SK-N-SH (cell line): ENCODE measurements at regions not wholly inside any gene's neighbourhood (a gene's known extent, or its start where the extent isn't known, plus 50 kb on each side); places are given as distances from the start of the nearest gene placed in this dataset.
A peak's percentile ranks its signal among the peaks of the same experiment; 100 is the strongest.

ENCODE experiments used
- CTCF ChIA-PET: fragments of 300-600, 350-600 bp; formaldehyde crosslinking; extraction: SDS; loops from one replicate; lab custom pipeline; 2021; lab: Yijun Ruan, JAX
- POLR2A ChIA-PET: fragments of 350-600 bp; sonication (Branson Sonifier 250); formaldehyde crosslinking; extraction: SDS; loops from one replicate; lab custom pipeline; 2020; ENCODE audit warnings: antibody characterized with exemption, inconsistent platforms; lab: Yijun Ruan, JAX
- DNase-seq: peaks from one replicate; pipeline ENCODE4 v3.0.0; 2012
- H2AFZ ChIP-seq: fragments of 200-600 bp; sonication (generic); 2 replicates; pipeline ENCODE4 v1.8.1; 2016; ENCODE audit warnings: antibody characterized with exemption, mild to moderate bottlenecking, low read depth
- H3F3A ChIP-seq: fragments of 200-600 bp; sonication (generic); replicated peaks from 2 replicates; pipeline ENCODE3; 2016; ENCODE audit warnings: antibody characterized with exemption, mild to moderate bottlenecking; ENCODE audit not compliant: insufficient read depth
- H3K27ac ChIP-seq, 2 experiments: fragments of 200-500 bp in 1 of 2; fragments of 200-600 bp in 1 of 2; sonication (Bioruptor generic) in 1 of 2; sonication (generic), shearing (Covaris generic) in 1 of 2; 2 replicates each; pipeline versions ENCODE4 v1.5.1 to v1.6.1; 2014 to 2016; ENCODE audit warnings: low read depth in 2 of 2, inconsistent platforms in 1 of 2, low read length in 1 of 2, mild to moderate bottlenecking in 1 of 2, mixed read lengths in 1 of 2
- H3K27me3 ChIP-seq: fragments of 200-600 bp; sonication (generic), shearing (Covaris generic); 2 replicates; pipeline ENCODE4 v1.6.1; 2016; ENCODE audit warnings: mixed run types; ENCODE audit not compliant: insufficient read depth
- H3K36me3 ChIP-seq, 2 experiments: fragments of 200-500 bp in 1 of 2; fragments of 200-600 bp in 1 of 2; sonication (Bioruptor generic) in 1 of 2; sonication (generic) in 1 of 2; replicated peaks in 1 of 2; 2 replicates each; pipeline versions ENCODE3 to v1.5.1; 2014 to 2016; ENCODE audit warnings: low read length in 1 of 2, mild to moderate bottlenecking in 1 of 2; ENCODE audit not compliant: insufficient read depth in 2 of 2, control insufficient read depth in 1 of 2
- H3K4me1 ChIP-seq, 2 experiments: fragments of 200-500 bp in 1 of 2; fragments of 200-600 bp in 1 of 2; sonication (Bioruptor generic) in 1 of 2; sonication (generic), shearing (Covaris generic) in 1 of 2; 2 replicates each; pipeline versions ENCODE4 v1.5.1 to v1.6.1; 2014 to 2016; ENCODE audit warnings: low read depth in 1 of 2, low read length in 1 of 2, mixed run types in 1 of 2; ENCODE audit not compliant: insufficient read depth in 2 of 2, control insufficient read depth in 1 of 2
- H3K4me2 ChIP-seq: fragments of 200-600 bp; sonication (generic), shearing (Covaris generic); 2 replicates; pipeline ENCODE4 v1.6.1; 2017; ENCODE audit warnings: mixed run types
- H3K4me3 ChIP-seq, 2 experiments: fragments of 200-500 bp in 1 of 2; fragments of 200-600 bp in 1 of 2; sonication (Bioruptor generic) in 1 of 2; sonication (generic), shearing (Covaris generic) in 1 of 2; 2 replicates each; pipeline versions ENCODE4 v1.5.1 to v1.8.1; 2014 to 2016; ENCODE audit warnings: low read depth in 2 of 2, inconsistent platforms in 1 of 2, low read length in 1 of 2, mild to moderate bottlenecking in 1 of 2, mixed read lengths in 1 of 2, moderate library complexity in 1 of 2
- H3K79me2 ChIP-seq: fragments of 200-600 bp; sonication (generic); 2 replicates; pipeline ENCODE4 v1.8.1; 2017; ENCODE audit warnings: mild to moderate bottlenecking; ENCODE audit not compliant: insufficient read depth
- H3K9ac ChIP-seq: fragments of 200-600 bp; sonication (generic); 2 replicates; pipeline ENCODE4 v1.6.1; 2017; ENCODE audit warnings: mixed run types
- H3K9me2 ChIP-seq: fragments of 200-600 bp; sonication (generic); 2 replicates; pipeline ENCODE4 v1.6.1; 2017; ENCODE audit warnings: mixed run types
- H3K9me3 ChIP-seq: fragments of 200-600 bp; sonication (generic); 2 replicates; pipeline ENCODE4 v1.6.1; 2017; ENCODE audit warnings: mixed run types, mild to moderate bottlenecking, moderate library complexity
- H4K20me1 ChIP-seq: fragments of 200-600 bp; sonication (generic); 2 replicates; pipeline ENCODE4 v1.6.1; 2017; ENCODE audit warnings: mild to moderate bottlenecking, mixed run types; ENCODE audit not compliant: insufficient read depth
- CHD2 ChIP-seq: fragments of 150-350 bp; IDR thresholded peaks from 2 replicates; pipeline ENCODE4 v1.6.1; 2018; ENCODE audit warnings: low read length; ENCODE audit not compliant: partially characterized antibody
- CTCF ChIP-seq: fragments of 200-600 bp; sonication (generic); IDR thresholded peaks from 2 replicates; pipeline ENCODE4 v1.6.1; 2017; ENCODE audit warnings: antibody characterized with exemption, mild to moderate bottlenecking, moderate library complexity
- FOSL2 ChIP-seq: IDR thresholded peaks from 2 replicates; pipeline ENCODE4 v1.4.0; 2012; ENCODE audit warnings: low read depth, mild to moderate bottlenecking, moderate library complexity, borderline replicate concordance
- FOXJ3 ChIP-seq: sonication (generic); formaldehyde crosslinking; IDR thresholded peaks from 2 replicates; pipeline ENCODE4 v1.5.1; 2020; ENCODE audit warnings: mild to moderate bottlenecking, missing genetic modification reagents
- GATA2 ChIP-seq: sonication (generic); formaldehyde crosslinking; IDR thresholded peaks from 2 replicates; pipeline ENCODE4 v1.5.0; 2020; ENCODE audit warnings: mild to moderate bottlenecking, missing genetic modification reagents
- IRF3 ChIP-seq: fragments of 150-350 bp; IDR thresholded peaks from 2 replicates; pipeline ENCODE4 v1.6.1; 2016; ENCODE audit warnings: mild to moderate bottlenecking, low read depth, low read length
- MEF2A ChIP-seq: IDR thresholded peaks from 2 replicates; pipeline ENCODE4 v1.4.0; 2012; ENCODE audit warnings: low read depth, borderline replicate concordance
- NFIC ChIP-seq: IDR thresholded peaks from 2 replicates; pipeline ENCODE4 v1.4.0; 2012; ENCODE audit warnings: borderline replicate concordance
- PBX3 ChIP-seq: IDR thresholded peaks from 2 replicates; pipeline ENCODE4; 2012
- POLR2AphosphoS5 ChIP-seq: IDR thresholded peaks from 2 replicates; pipeline ENCODE4 v1.6.1; 2012; ENCODE audit warnings: low read depth, low read length
- RFX5 ChIP-seq: IDR thresholded peaks from 2 replicates; pipeline ENCODE4 v1.6.1; 2012; ENCODE audit warnings: mild to moderate bottlenecking, improper control_type of control experiment, low read length
- RXRA ChIP-seq: IDR thresholded peaks from 2 replicates; pipeline ENCODE4 v1.4.0; 2012; ENCODE audit warnings: low read depth, mild to moderate bottlenecking, borderline replicate concordance
- SMC3 ChIP-seq: IDR thresholded peaks from 2 replicates; pipeline ENCODE4 v1.6.1; 2012; ENCODE audit warnings: low read depth, low read length, improper control_type of control experiment
- TAF1 ChIP-seq: IDR thresholded peaks from 2 replicates; pipeline ENCODE4 v1.6.1; 2012; ENCODE audit warnings: low read depth, mild to moderate bottlenecking, low read length, moderate library complexity, borderline replicate concordance
- TCF12 ChIP-seq: IDR thresholded peaks from 2 replicates; pipeline ENCODE4 v1.4.0; 2012
- TEAD4 ChIP-seq: IDR thresholded peaks from 2 replicates; pipeline ENCODE4 v1.4.0; 2012; ENCODE audit warnings: mild to moderate bottlenecking, borderline replicate concordance; ENCODE audit not compliant: insufficient read depth
- USF1 ChIP-seq: IDR thresholded peaks from 2 replicates; pipeline ENCODE4 v1.4.0; 2012; ENCODE audit warnings: low read depth, borderline replicate concordance
- YY1 ChIP-seq: IDR thresholded peaks from 2 replicates; pipeline ENCODE4 v1.4.0; 2012; ENCODE audit warnings: low read depth, mild to moderate bottlenecking
- ZBTB33 ChIP-seq: IDR thresholded peaks from 2 replicates; pipeline ENCODE4 v1.4.0; 2012; ENCODE audit warnings: low read depth, borderline replicate concordance
- WGBS: methylation state at CpG from one replicate; pipeline ENCODE4 v1.1.6; 2017; ENCODE audit warnings: low lambda C conversion rate; 5-methylcytosine and 5-hydroxymethylcytosine counted together

GRCh38 chr14:50025073-50025472 lies 91.3 kb downstream of the VCPKMT start:
- POLR2A ChIA-PET = no interaction called here

More at GRCh38 chr14:50025073-50025472, 91.3 kb downstream of the VCPKMT start:
- Histone ChIP-seq H3K9ac (no peak overlapping the region), H3K4me3 (no peak overlapping the region), H3F3A (peaks cover 37% of the 10 kb centered on the region), H3K27ac (peak overlapping the region in 1 of 2 experiments; percentile 97; a peak in 1 of 4 replicates), H2AFZ (no peak overlapping the region), H3K27me3 (no peaks in the 10 kb centered on the region), H4K20me1 (no peaks in the 10 kb centered on the region), H3K4me2 (0 out of 2 replicates have a peak overlapping the region, but pooled peaks have one; percentile 74), H3K79me2 (no peaks in the 10 kb centered on the region), H3K36me3 (no peaks in the 10 kb centered on the region), H3K9me2 (no peaks in the 10 kb centered on the region), H3K4me1 (peaks cover 0 to 11% of the 10 kb centered on the region in 2 experiments; a peak in 1 of 4 replicates), H3K9me3 (peaks cover 5% of the 10 kb centered on the region; the same call in 1 of the 2 replicates)
- CTCF ChIA-PET = interaction anchor here (0.6 to 1.7 kb wide), 3 partner anchors 20 to 160 kb away, joined by 3 to 5 read pairs (median 4); no protein-coding TSS in a partner anchor
- no peak for DNase-seq
- WGBS = 94% methylated on average over 2 of the region's 3 CpGs
- TF ChIP-seq GATA2 = no peak
- TF ChIP-seq FOSL2 = no peak
- TF ChIP-seq IRF3 = no peak
- TF ChIP-seq RXRA = no peak
- TF ChIP-seq SMC3 = no peak
- TF ChIP-seq FOXJ3 (CRISPR knock-in tag) = no peak
- no peak for TF ChIP-seq PBX3
- no peak for TF ChIP-seq TCF12
- TF ChIP-seq USF1 = no peak
- TF ChIP-seq RFX5 = no peak
- no peak for TF ChIP-seq MEF2A
- TF ChIP-seq ZBTB33 = no peak
- TF ChIP-seq CTCF = no peak
- no peak for TF ChIP-seq TAF1
- no peak for TF ChIP-seq POLR2AphosphoS5
- TF ChIP-seq YY1 = no peak
- TF ChIP-seq CHD2 = no peak
- TF ChIP-seq TEAD4 = no peak
- no peak for TF ChIP-seq NFIC
